Endothelial cell (in vitro differentiated cells): ENCODE measurements at regions not wholly inside any gene's neighbourhood (a gene's known extent, or its start where the extent isn't known, plus 50 kb on each side); places are given as distances from the start of the nearest gene placed in this dataset.

Source experiments
- DNase-seq: peaks from one replicate; pipeline ENCODE4 v3.0.0; 2021; ENCODE audit warnings: low spot score
- H3K27ac Mint-ChIP-seq: one replicate; pipeline ENCODE4 v1.8.0; 2021; ENCODE audit warnings: mixed read lengths, inconsistent platforms; ENCODE audit not compliant: unreplicated experiment
- H3K27me3 Mint-ChIP-seq: one replicate; pipeline ENCODE4 v1.8.0; 2021; ENCODE audit warnings: mild to moderate bottlenecking, moderate library complexity, mixed read lengths, inconsistent platforms; ENCODE audit not compliant: unreplicated experiment
- H3K36me3 Mint-ChIP-seq: one replicate; pipeline ENCODE4 v1.8.0; 2021; ENCODE audit warnings: mild to moderate bottlenecking, low read depth, mixed read lengths, inconsistent platforms; ENCODE audit not compliant: unreplicated experiment
- H3K4me1 Mint-ChIP-seq: one replicate; pipeline ENCODE4 v1.8.0; 2021; ENCODE audit warnings: mild to moderate bottlenecking, mixed read lengths, inconsistent platforms; ENCODE audit not compliant: unreplicated experiment
- H3K4me3 Mint-ChIP-seq: one replicate; pipeline ENCODE4 v1.8.0; 2021; ENCODE audit warnings: mild to moderate bottlenecking, mixed read lengths, inconsistent platforms; ENCODE audit not compliant: unreplicated experiment
- H3K9me3 Mint-ChIP-seq: one replicate; pipeline ENCODE4 v1.8.0; 2021; ENCODE audit warnings: mixed read lengths, inconsistent platforms; ENCODE audit not compliant: unreplicated experiment
- CTCF ChIP-seq: fragments of 200-600 bp; sonication (generic); IDR thresholded peaks from one replicate; pipeline ENCODE4 v1.5.0; 2021; ENCODE audit warnings: antibody characterized with exemption; ENCODE audit not compliant: unreplicated experiment

GRCh38 chr5:116923344-116923743, 348.7 kb upstream of the SEMA6A start:
- no peaks in the 10 kb centered on the region for H3K9me3 Mint-ChIP-seq
- peaks cover 4% of the 10 kb centered on the region for H3K4me1 Mint-ChIP-seq
- H3K27ac Mint-ChIP-seq = no peak overlapping the region
- DNase-seq = no peak
- no peak for TF ChIP-seq CTCF
- H3K36me3 Mint-ChIP-seq = no peaks in the 10 kb centered on the region
- H3K27me3 Mint-ChIP-seq = no peaks in the 10 kb centered on the region
- H3K4me3 Mint-ChIP-seq = no peak overlapping the region

- Mint-ChIP-seq H3K4me3 (no peak overlapping the region), H3K27ac (no peak overlapping the region), H3K27me3 (no peaks in the 10 kb centered on the region), H3K4me1 (peaks cover 4% of the 10 kb centered on the region), H3K36me3 (no peaks in the 10 kb centered on the region), H3K9me3 (no peaks in the 10 kb centered on the region)
- no peak for DNase-seq
- TF ChIP-seq CTCF = no peak
These were observed 347.9 kb upstream of the SEMA6A start for GRCh38 chr5:116922532-116922931.

- H3K9me3 Mint-ChIP-seq = no peaks in the 10 kb centered on the region
- no peaks in the 10 kb centered on the region for H3K27me3 Mint-ChIP-seq
- no peak for DNase-seq
- no peaks in the 10 kb centered on the region for H3K36me3 Mint-ChIP-seq
- no peak overlapping the region for H3K4me3 Mint-ChIP-seq
- H3K27ac Mint-ChIP-seq = no peak overlapping the region
- no peak for TF ChIP-seq CTCF
- no peaks in the 10 kb centered on the region for H3K4me1 Mint-ChIP-seq
These were observed 340.4 kb upstream of the SEMA6A start for GRCh38 chr5:116914869-116915504.

GRCh38 chr5:116912221-116912620, 337.6 kb upstream of the SEMA6A start:
- Mint-ChIP-seq H3K9me3 (no peaks in the 10 kb centered on the region), H3K4me1 (no peaks in the 10 kb centered on the region), H3K4me3 (no peak overlapping the region), H3K27me3 (no peaks in the 10 kb centered on the region), H3K36me3 (no peaks in the 10 kb centered on the region), H3K27ac (no peak overlapping the region)
- no peak for DNase-seq
- TF ChIP-seq CTCF = no peak

- H3K9me3 Mint-ChIP-seq = no peaks in the 10 kb centered on the region
- H3K27me3 Mint-ChIP-seq = no peaks in the 10 kb centered on the region
- no peak overlapping the region for H3K27ac Mint-ChIP-seq
- H3K4me1 Mint-ChIP-seq = no peaks in the 10 kb centered on the region
- H3K4me3 Mint-ChIP-seq = no peak overlapping the region
- DNase-seq = no peak
- no peak for TF ChIP-seq CTCF
- H3K36me3 Mint-ChIP-seq = no peaks in the 10 kb centered on the region
These were observed 336.5 kb upstream of the SEMA6A start for GRCh38 chr5:116911074-116911473.
